ENCODE measurements at regions not wholly inside any gene's neighbourhood (a gene's known extent, or its start where the extent isn't known, plus 50 kb on each side); places are given as distances from the start of the nearest gene placed in this dataset.

- no peak overlapping the region for H3K4me3 ChIP-seq (ENCODE audit: low read depth, low read length)
These were observed 133.0 kb upstream of the THBS1 start for GRCh38 chr15:39447881-39448280.

DNA sequence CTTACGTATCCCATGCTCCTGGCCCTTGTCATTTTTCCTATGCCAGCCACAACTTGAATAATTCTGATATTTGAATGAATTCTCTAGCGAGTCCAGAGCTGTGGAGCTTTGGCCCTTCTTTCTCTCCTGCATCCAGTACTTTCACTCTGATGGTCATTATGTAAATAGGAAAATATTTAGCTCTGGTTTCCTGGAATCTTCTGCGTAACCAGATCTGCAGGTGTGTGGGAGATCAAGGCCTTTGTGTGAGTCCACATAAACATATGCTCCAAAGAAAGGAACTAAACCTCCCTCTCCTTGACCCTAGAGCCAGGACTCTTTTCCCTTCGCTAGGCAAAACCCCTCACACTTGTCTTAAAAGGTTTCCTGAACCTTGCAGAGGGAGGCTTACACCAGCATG is 132.5 kb upstream of the THBS1 start:
- H3K4me3 ChIP-seq (ENCODE audit: low read depth, low read length): no peak overlapping the region
- DNase-seq (ENCODE audit: low read depth): no peak
- TF ChIP-seq, protein P1, sequence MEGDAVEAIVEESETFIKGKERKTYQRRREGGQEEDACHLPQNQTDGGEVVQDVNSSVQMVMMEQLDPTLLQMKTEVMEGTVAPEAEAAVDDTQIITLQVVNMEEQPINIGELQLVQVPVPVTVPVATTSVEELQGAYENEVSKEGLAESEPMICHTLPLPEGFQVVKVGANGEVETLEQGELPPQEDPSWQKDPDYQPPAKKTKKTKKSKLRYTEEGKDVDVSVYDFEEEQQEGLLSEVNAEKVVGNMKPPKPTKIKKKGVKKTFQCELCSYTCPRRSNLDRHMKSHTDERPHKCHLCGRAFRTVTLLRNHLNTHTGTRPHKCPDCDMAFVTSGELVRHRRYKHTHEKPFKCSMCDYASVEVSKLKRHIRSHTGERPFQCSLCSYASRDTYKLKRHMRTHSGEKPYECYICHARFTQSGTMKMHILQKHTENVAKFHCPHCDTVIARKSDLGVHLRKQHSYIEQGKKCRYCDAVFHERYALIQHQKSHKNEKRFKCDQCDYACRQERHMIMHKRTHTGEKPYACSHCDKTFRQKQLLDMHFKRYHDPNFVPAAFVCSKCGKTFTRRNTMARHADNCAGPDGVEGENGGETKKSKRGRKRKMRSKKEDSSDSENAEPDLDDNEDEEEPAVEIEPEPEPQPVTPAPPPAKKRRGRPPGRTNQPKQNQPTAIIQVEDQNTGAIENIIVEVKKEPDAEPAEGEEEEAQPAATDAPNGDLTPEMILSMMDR (IDR thresholded peaks at IDR 0.05; ENCODE audit: insufficient read depth, low read depth, low read length, missing control alignments): no peak

More at GRCh38 chr15:39447881-39448280, 133.0 kb upstream of the THBS1 start:
- TF ChIP-seq, protein P1 (IDR thresholded peaks at IDR 0.05; ENCODE audit: insufficient read depth, low read depth, low read length, missing control alignments): no peak
- DNase-seq (ENCODE audit: low read depth): no peak

- DNase-seq (ENCODE audit: low read depth): no peak
- no peak overlapping the region for H3K4me3 ChIP-seq (ENCODE audit: low read depth, low read length)
- TF ChIP-seq, protein P1 (IDR thresholded peaks at IDR 0.05; ENCODE audit: insufficient read depth, low read depth, low read length, missing control alignments): no peak
These were observed 129.7 kb upstream of the THBS1 start for GRCh38 chr15:39451121-39451688.

- H3K4me3 ChIP-seq (ENCODE audit: low read depth, low read length): no peak overlapping the region
- no peak for DNase-seq (ENCODE audit: low read depth)
- TF ChIP-seq, protein P1 (IDR thresholded peaks at IDR 0.05; ENCODE audit: insufficient read depth, low read depth, low read length, missing control alignments): no peak
These were observed 129.0 kb upstream of the THBS1 start for GRCh38 chr15:39451871-39452270.

- peak; percentile 79 for DNase-seq (ENCODE audit: low read depth)
- no peak overlapping the region for H3K4me3 ChIP-seq (ENCODE audit: low read depth, low read length)
- TF ChIP-seq, protein P1 (IDR thresholded peaks at IDR 0.05; ENCODE audit: insufficient read depth, low read depth, low read length, missing control alignments): no peak
These were observed 127.3 kb upstream of the THBS1 start for GRCh38 chr15:39453620-39454019.

GRCh38 chr15:39454189-39454986 is 126.5 kb upstream of the THBS1 start:
- TF ChIP-seq, protein P1 (IDR thresholded peaks at IDR 0.05; ENCODE audit: insufficient read depth, low read depth, low read length, missing control alignments): no peak
- no peak overlapping the region for H3K4me3 ChIP-seq (ENCODE audit: low read depth, low read length)
- no peak for DNase-seq (ENCODE audit: low read depth)

Data from GM12865 (cell line).